ENCODE measurements at regions not wholly inside any gene's neighbourhood (a gene's known extent, or its start where the extent isn't known, plus 50 kb on each side); places are given as distances from the start of the nearest gene placed in this dataset.
"Not testable (repeated sequence)": the region's sequence is repeated elsewhere in the genome, so short reads cannot be mapped to it uniquely, and the experiment has no call there.

- no peak for DNase-seq (ENCODE audit: low read depth)
Measured at GRCh38 chr2:200102971-200103370, 147.6 kb downstream of the MAIP1 start.

GRCh38 chr2:200104015-200104414 lies 148.6 kb downstream of the MAIP1 start:
- DNase-seq (ENCODE audit: low read depth): no peak

- no peak for DNase-seq (ENCODE audit: low read depth)
Measured at GRCh38 chr2:200107514-200108217, 152.3 kb downstream of the MAIP1 start.

GRCh38 chr2:200109421-200109820 lies 154.0 kb downstream of the MAIP1 start:
- DNase-seq (ENCODE audit: low read depth): no peak

- no peak for DNase-seq (ENCODE audit: low read depth)
Measured at GRCh38 chr2:200110381-200110780, 155.0 kb downstream of the MAIP1 start.

GRCh38 chr2:200113016-200113799 lies 157.8 kb downstream of the MAIP1 start:
- DNase-seq (ENCODE audit: low read depth): not testable (repeated sequence)

GRCh38 chr2:200119236-200119635 lies 163.9 kb downstream of the MAIP1 start:
- no peak for DNase-seq (ENCODE audit: low read depth)

- DNase-seq (ENCODE audit: low read depth): no peak
Measured at GRCh38 chr2:200121931-200122330, 166.5 kb downstream of the MAIP1 start.

GRCh38 chr2:200122683-200123082 lies 167.3 kb downstream of the MAIP1 start:
- peak; percentile 16 for DNase-seq (ENCODE audit: low read depth)

GRCh38 chr2:200124665-200125368 lies 169.4 kb downstream of the MAIP1 start:
- not testable (repeated sequence) for DNase-seq (ENCODE audit: low read depth)

- DNase-seq (ENCODE audit: low read depth): no peak
Measured at GRCh38 chr2:200125444-200126284, 170.3 kb downstream of the MAIP1 start.

GRCh38 chr2:200126285-200126670 lies 170.9 kb downstream of the MAIP1 start:
- not testable (repeated sequence) for DNase-seq (ENCODE audit: low read depth)

- not testable (repeated sequence) for DNase-seq (ENCODE audit: low read depth)
Measured at GRCh38 chr2:200126680-200127079, 171.3 kb downstream of the MAIP1 start.

GRCh38 chr2:200127848-200128247 lies 172.5 kb downstream of the MAIP1 start:
- DNase-seq (ENCODE audit: low read depth): peak; percentile 88

- DNase-seq (ENCODE audit: low read depth): no peak
Measured at GRCh38 chr2:200128296-200128695, 172.9 kb downstream of the MAIP1 start.

- DNase-seq (ENCODE audit: low read depth): no peak
Measured at GRCh38 chr2:200129721-200130462, 174.5 kb downstream of the MAIP1 start.

- no peak for DNase-seq (ENCODE audit: low read depth)
Measured at GRCh38 chr2:200130762-200131166, 175.4 kb downstream of the MAIP1 start.

- no peak for DNase-seq (ENCODE audit: low read depth)
Measured at GRCh38 chr2:200131307-200131706, 175.2 kb upstream of the SPATS2L start.

GRCh38 chr2:200135082-200135481 lies 171.4 kb upstream of the SPATS2L start:
- no peak for DNase-seq (ENCODE audit: low read depth)

- DNase-seq (ENCODE audit: low read depth): no peak
Measured at GRCh38 chr2:200136655-200137054, 169.8 kb upstream of the SPATS2L start.

GRCh38 chr2:200137271-200137670 lies 169.2 kb upstream of the SPATS2L start:
- DNase-seq (ENCODE audit: low read depth): no peak
